Activated B cell treated with CpG ODN at 0.5 μM for 24 hours (primary cell): ENCODE measurements at regions not wholly inside any gene's neighbourhood (a gene's known extent, or its start where the extent isn't known, plus 50 kb on each side); places are given as distances from the start of the nearest gene placed in this dataset.
"Not testable (repeated sequence)": the region's sequence is repeated elsewhere in the genome, so short reads cannot be mapped to it uniquely, and the experiment has no call there.

Experiments used
- ATAC-seq: fragments of 200-7000 bp; cut with Tn5 transposase; one replicate; pipeline ENCODE4 v1.10.0; 2021; ENCODE audit warnings: low read depth, mild to moderate bottlenecking, moderate library complexity
- CTCF ChIA-PET: fragments of 350-600 bp; sonication (Branson Sonifier 250); formaldehyde crosslinking; loops from one replicate; lab custom pipeline; 2021; ENCODE audit warnings: antibody characterized with exemption; lab: Charles Lee
- POLR2A ChIA-PET: fragments of 350-600 bp; sonication (Branson Sonifier 250); formaldehyde crosslinking; loops from one replicate; lab custom pipeline; 2021; ENCODE audit warnings: antibody characterized with exemption; lab: Charles Lee
- DNase-seq: peaks from one replicate; pipeline ENCODE4 v3.0.0; 2022
- H3K27ac Mint-ChIP-seq: one replicate; pipeline ENCODE4 v1.8.0; 2020; ENCODE audit warnings: mixed read lengths
- H3K27me3 Mint-ChIP-seq: one replicate; pipeline ENCODE4 v1.8.0; 2021; ENCODE audit warnings: mixed read lengths
- H3K36me3 Mint-ChIP-seq: one replicate; pipeline ENCODE4 v1.8.0; 2021; ENCODE audit warnings: low read depth, mixed read lengths
- H3K4me1 Mint-ChIP-seq: one replicate; pipeline ENCODE4 v1.8.0; 2021; ENCODE audit warnings: mixed read lengths
- H3K4me3 Mint-ChIP-seq: one replicate; pipeline ENCODE4 v1.8.0; 2020; ENCODE audit warnings: mild to moderate bottlenecking, mixed read lengths
- H3K9me3 Mint-ChIP-seq: one replicate; pipeline ENCODE4 v1.8.0; 2020; ENCODE audit warnings: mixed read lengths
- CTCF ChIP-seq: fragments of 200-600 bp; IDR thresholded peaks from one replicate; pipeline ENCODE4 v1.8.0; 2022; ENCODE audit warnings: antibody characterized with exemption, mild to moderate bottlenecking
- intact Hi-C: fragments of 100-400 bp; cut with micrococcal nuclease; formaldehyde crosslinking; loops from one replicate; pipeline ENCODE4 v1.15.1; 2024

GRCh38 chrX:46234775-46235174 lies 310.4 kb downstream of the ZNF674 start:
- Mint-ChIP-seq H3K27me3 (no peaks in the 10 kb centered on the region), H3K27ac (no peak overlapping the region), H3K4me3 (no peak overlapping the region), H3K4me1 (no peaks in the 10 kb centered on the region), H3K9me3 (no peaks in the 10 kb centered on the region), H3K36me3 (no peaks in the 10 kb centered on the region)
- DNase-seq (no peak), ATAC-seq (no peak)
- POLR2A ChIA-PET, result no interaction called here
- CTCF ChIA-PET, result no interaction called here
- intact Hi-C loops, result no loop called here
- no peak for TF ChIP-seq CTCF

GRCh38 chrX:46228389-46228788 lies 316.8 kb downstream of the ZNF674 start:
- no peak overlapping the region for H3K27ac Mint-ChIP-seq
- POLR2A ChIA-PET, result no interaction called here
- intact Hi-C loops, result no loop called here
- H3K36me3 Mint-ChIP-seq, result no peaks in the 10 kb centered on the region
- H3K4me1 Mint-ChIP-seq, result no peaks in the 10 kb centered on the region
- no peaks in the 10 kb centered on the region for H3K9me3 Mint-ChIP-seq
- ATAC-seq (no peak), DNase-seq (no peak)
- H3K27me3 Mint-ChIP-seq, result no peaks in the 10 kb centered on the region
- H3K4me3 Mint-ChIP-seq, result no peak overlapping the region
- CTCF ChIA-PET, result no interaction called here
- no peak for TF ChIP-seq CTCF

- ChIA-PET CTCF (no interaction called here), POLR2A (no interaction called here)
- H3K4me3 Mint-ChIP-seq, result no peak overlapping the region
- H3K9me3 Mint-ChIP-seq, result no peaks in the 10 kb centered on the region
- TF ChIP-seq CTCF, result no peak
- no peak for DNase-seq
- no peaks in the 10 kb centered on the region for H3K36me3 Mint-ChIP-seq
- no peaks in the 10 kb centered on the region for H3K4me1 Mint-ChIP-seq
- ATAC-seq, result no peak
- H3K27me3 Mint-ChIP-seq, result no peaks in the 10 kb centered on the region
- intact Hi-C loops, result no loop called here
- no peak overlapping the region for H3K27ac Mint-ChIP-seq
Observed at GRCh38 chrX:46226422-46226821, 318.8 kb downstream of the ZNF674 start.

- H3K4me3 Mint-ChIP-seq, H3K9me3 Mint-ChIP-seq, POLR2A ChIA-PET, H3K27ac Mint-ChIP-seq, intact Hi-C loops, ATAC-seq, DNase-seq, CTCF ChIA-PET, H3K36me3 Mint-ChIP-seq, H3K27me3 Mint-ChIP-seq, H3K4me1 Mint-ChIP-seq: not testable (repeated sequence)
Observed at GRCh38 chrX:46223499-46223898, 321.7 kb downstream of the ZNF674 start.

- CTCF ChIA-PET, result no interaction called here
- TF ChIP-seq CTCF, result no peak
- no peaks in the 10 kb centered on the region for H3K4me1 Mint-ChIP-seq
- intact Hi-C loops, result no loop called here
- ATAC-seq, result no peak
- no peaks in the 10 kb centered on the region for H3K36me3 Mint-ChIP-seq
- H3K27ac Mint-ChIP-seq, result no peak overlapping the region
- POLR2A ChIA-PET, result no interaction called here
- H3K27me3 Mint-ChIP-seq, result no peaks in the 10 kb centered on the region
- no peak overlapping the region for H3K4me3 Mint-ChIP-seq
- no peaks in the 10 kb centered on the region for H3K9me3 Mint-ChIP-seq
- DNase-seq, result no peak
Observed at GRCh38 chrX:46220822-46221221, 324.4 kb downstream of the ZNF674 start.

- ATAC-seq, result no peak
- Mint-ChIP-seq H3K27me3 (no peaks in the 10 kb centered on the region), H3K36me3 (no peaks in the 10 kb centered on the region), H3K27ac (no peak overlapping the region), H3K4me3 (no peak overlapping the region), H3K4me1 (no peaks in the 10 kb centered on the region), H3K9me3 (no peaks in the 10 kb centered on the region)
- no peak for DNase-seq
- no peak for TF ChIP-seq CTCF
- intact Hi-C loops, result no loop called here
- ChIA-PET POLR2A (no interaction called here), CTCF (no interaction called here)
Observed at GRCh38 chrX:46218373-46218772, 326.8 kb downstream of the ZNF674 start.
